Keratinocyte (primary cell): ENCODE measurements at regions not wholly inside any gene's neighbourhood (a gene's known extent, or its start where the extent isn't known, plus 50 kb on each side); places are given as distances from the start of the nearest gene placed in this dataset.

Experiments used
- DNase-seq: peaks from one replicate; pipeline ENCODE4 v3.0.0-alpha.2; 2011; ENCODE audit warnings: low read depth, missing footprints, low spot score
- FAIRE-seq: peaks from 2 replicates; lab custom pipeline; 2011; peaks lifted over from hg19 to GRCh38; lab: Jason Lieb, UNC
- H2AFZ ChIP-seq: 2 replicates; pipeline ENCODE4 v1.6.0; 2012; ENCODE audit warnings: low read length, control low read depth, inconsistent platforms; ENCODE audit not compliant: control insufficient read depth
- H3K27ac ChIP-seq: 2 replicates; pipeline ENCODE4 v1.5.1; 2011; ENCODE audit warnings: low read length; ENCODE audit not compliant: control insufficient read depth, insufficient read depth
- H3K27me3 ChIP-seq: 3 replicates; pipeline ENCODE4 v1.6.0; 2011; ENCODE audit warnings: low read length; ENCODE audit not compliant: control insufficient read depth, insufficient read depth; ENCODE audit errors: extremely low read depth
- H3K36me3 ChIP-seq, 2 experiments: 2 replicates in 1 of 2; 3 replicates in 1 of 2; pipeline ENCODE4 v1.5.1; 2011; ENCODE audit warnings: low read length in 2 of 2, mild to moderate bottlenecking in 1 of 2; ENCODE audit not compliant: control insufficient read depth in 2 of 2, insufficient read depth in 2 of 2; ENCODE audit errors: extremely low read depth in 1 of 2
- H3K4me1 ChIP-seq: 3 replicates; pipeline ENCODE4 v1.5.1; 2011; ENCODE audit warnings: low read length; ENCODE audit not compliant: control insufficient read depth, insufficient read depth; ENCODE audit errors: extremely low read depth
- H3K4me2 ChIP-seq: 3 replicates; pipeline ENCODE4 v1.6.0; 2011; ENCODE audit warnings: low read depth, low read length; ENCODE audit not compliant: control insufficient read depth, insufficient read depth; ENCODE audit errors: extremely low read depth
- H3K4me3 ChIP-seq, 3 experiments: fragments of 200-600 bp in 1 of 3; sonication (generic) in 1 of 3; 2 replicates in 2 of 3; 3 replicates in 1 of 3; pipeline ENCODE4 v1.5.1; 2011 to 2016; ENCODE audit warnings: low read length in 3 of 3, mild to moderate bottlenecking in 3 of 3, control low read depth in 2 of 3, inconsistent platforms in 1 of 3, low read depth in 1 of 3, mixed read lengths in 1 of 3, mixed run types in 1 of 3, moderate library complexity in 1 of 3; ENCODE audit not compliant: control insufficient read depth in 2 of 3, insufficient read depth in 2 of 3; ENCODE audit errors: extremely low read depth in 1 of 3
- H3K79me2 ChIP-seq: 2 replicates; pipeline ENCODE4 v1.6.0; 2012; ENCODE audit warnings: low read length; ENCODE audit not compliant: control insufficient read depth, insufficient read depth
- H3K9ac ChIP-seq: 3 replicates; pipeline ENCODE4 v1.6.0; 2011; ENCODE audit warnings: low read length; ENCODE audit not compliant: control insufficient read depth, insufficient read depth; ENCODE audit errors: extremely low read depth
- H3K9me1 ChIP-seq: 3 replicates; pipeline ENCODE4 v1.6.0; 2011; ENCODE audit warnings: low read length; ENCODE audit not compliant: control insufficient read depth, insufficient read depth; ENCODE audit errors: extremely low read depth
- H3K9me3 ChIP-seq: 2 replicates; pipeline ENCODE4 v1.5.1; 2012; ENCODE audit warnings: low read depth, low read length; ENCODE audit not compliant: control insufficient read depth
- H4K20me1 ChIP-seq: 3 replicates; pipeline ENCODE4 v1.6.0; 2011; ENCODE audit warnings: low read length; ENCODE audit not compliant: control insufficient read depth, insufficient read depth; ENCODE audit errors: extremely low read depth
- CTCF ChIP-seq, 3 experiments: IDR thresholded peaks in 1 of 3; conservative IDR thresholded peaks in 1 of 3; optimal IDR thresholded peaks in 1 of 3; 2 replicates in 2 of 3; 3 replicates in 1 of 3; pipeline versions ENCODE3 to v1.5.1; 2011; ENCODE audit warnings: low read length in 3 of 3, mild to moderate bottlenecking in 3 of 3, moderate library complexity in 2 of 3, control low read depth in 1 of 3, inconsistent platforms in 1 of 3; ENCODE audit not compliant: insufficient read depth in 2 of 3; ENCODE audit errors: extremely low read depth in 1 of 3
- EZH2 ChIP-seq: IDR thresholded peaks from one replicate; pipeline ENCODE4 v1.6.1; 2012; ENCODE audit warnings: inconsistent platforms, mild to moderate bottlenecking, low read length, moderate library complexity
- dilution Hi-C: fragments of 300-500 bp; cut with MboI; formaldehyde crosslinking; loops from one replicate; pipeline ENCODE4 v1.7.0; 2020; ENCODE audit warnings: low sequenced_read_pairs; ENCODE audit not compliant: extremely low pct_ligation_motif_present

GRCh38 chr13:82678052-82678451 lies 1204.2 kb downstream of the SLITRK1 start:
- Histone ChIP-seq H4K20me1 (no peaks in the 10 kb centered on the region), H3K4me3 (no peak overlapping the region), H3K4me2 (no peak overlapping the region), H3K27ac (no peak overlapping the region), H3K9me1 (no peaks in the 10 kb centered on the region), H3K79me2 (no peaks in the 10 kb centered on the region), H3K4me1 (no peaks in the 10 kb centered on the region), H3K9me3 (no peaks in the 10 kb centered on the region), H3K27me3 (no peaks in the 10 kb centered on the region), H3K9ac (no peak overlapping the region), H3K36me3 (no peaks in the 10 kb centered on the region), H2AFZ (no peak overlapping the region)
- TF ChIP-seq EZH2 (no peak), CTCF (optimal IDR thresholded peaks at IDR 0.05 in 1 of 3, IDR thresholded peaks at IDR 0.05 in 1 of 3, conservative IDR thresholded peaks at IDR 0.05 in 1 of 3; ENCODE audit: extremely low read depth in 1 of 3, insufficient read depth in 2 of 3, low read length in 3 of 3) (no peak)
- dilution Hi-C loops: no loop called here
- no peak for FAIRE-seq
- no peak for DNase-seq

GRCh38 chr13:82675024-82675423 lies 1207.2 kb downstream of the SLITRK1 start:
- no peak for DNase-seq
- H3K9me3 ChIP-seq: no peaks in the 10 kb centered on the region
- no peaks in the 10 kb centered on the region for H4K20me1 ChIP-seq
- H3K4me3 ChIP-seq: no peak overlapping the region
- H3K79me2 ChIP-seq: no peaks in the 10 kb centered on the region
- no peaks in the 10 kb centered on the region for H3K27me3 ChIP-seq
- H3K9me1 ChIP-seq: no peaks in the 10 kb centered on the region
- no peak overlapping the region for H3K27ac ChIP-seq
- no peak overlapping the region for H2AFZ ChIP-seq
- dilution Hi-C loops: no loop called here
- H3K9ac ChIP-seq: no peak overlapping the region
- no peaks in the 10 kb centered on the region for H3K4me1 ChIP-seq
- H3K4me2 ChIP-seq: no peak overlapping the region
- TF ChIP-seq CTCF (optimal IDR thresholded peaks at IDR 0.05 in 1 of 3, IDR thresholded peaks at IDR 0.05 in 1 of 3, conservative IDR thresholded peaks at IDR 0.05 in 1 of 3; ENCODE audit: extremely low read depth in 1 of 3, insufficient read depth in 2 of 3, low read length in 3 of 3): no peak
- TF ChIP-seq EZH2: no peak
- no peaks in the 10 kb centered on the region for H3K36me3 ChIP-seq
- no peak for FAIRE-seq
